Fibroblast of lung (primary cell): ENCODE measurements at regions not wholly inside any gene's neighbourhood (a gene's known extent, or its start where the extent isn't known, plus 50 kb on each side); places are given as distances from the start of the nearest gene placed in this dataset.

Experiments
- CTCF ChIP-seq, 2 donors: IDR thresholded peaks in 1 of 2; conservative IDR thresholded peaks in 1 of 2; 1 replicate in 1 of 2; 2 replicates in 1 of 2; pipeline ENCODE4 v1.5.1; 2011 to 2012; ENCODE audit warnings: low read length in 2 of 2, control low read depth in 1 of 2, inconsistent platforms in 1 of 2, low read depth in 1 of 2, mild to moderate bottlenecking in 1 of 2
- EZH2 ChIP-seq: IDR thresholded peaks from 2 replicates; pipeline ENCODE4 v1.5.1; 2012; ENCODE audit warnings: low read length, control low read depth, mild to moderate bottlenecking; ENCODE audit errors: missing control alignments

GRCh38 chr5:165809914-165810313, 2304.5 kb downstream of the MAT2B start:
- TF ChIP-seq CTCF (conservative IDR thresholded peaks at IDR 0.05 in 1 of 2, IDR thresholded peaks at IDR 0.05 in 1 of 2; ENCODE audit: low read depth in 1 of 2, low read length in 2 of 2) = no peak
- TF ChIP-seq EZH2 = no peak
